ENCODE measurements at regions not wholly inside any gene's neighbourhood (a gene's known extent, or its start where the extent isn't known, plus 50 kb on each side); places are given as distances from the start of the nearest gene placed in this dataset.

- TF ChIP-seq, protein P1, sequence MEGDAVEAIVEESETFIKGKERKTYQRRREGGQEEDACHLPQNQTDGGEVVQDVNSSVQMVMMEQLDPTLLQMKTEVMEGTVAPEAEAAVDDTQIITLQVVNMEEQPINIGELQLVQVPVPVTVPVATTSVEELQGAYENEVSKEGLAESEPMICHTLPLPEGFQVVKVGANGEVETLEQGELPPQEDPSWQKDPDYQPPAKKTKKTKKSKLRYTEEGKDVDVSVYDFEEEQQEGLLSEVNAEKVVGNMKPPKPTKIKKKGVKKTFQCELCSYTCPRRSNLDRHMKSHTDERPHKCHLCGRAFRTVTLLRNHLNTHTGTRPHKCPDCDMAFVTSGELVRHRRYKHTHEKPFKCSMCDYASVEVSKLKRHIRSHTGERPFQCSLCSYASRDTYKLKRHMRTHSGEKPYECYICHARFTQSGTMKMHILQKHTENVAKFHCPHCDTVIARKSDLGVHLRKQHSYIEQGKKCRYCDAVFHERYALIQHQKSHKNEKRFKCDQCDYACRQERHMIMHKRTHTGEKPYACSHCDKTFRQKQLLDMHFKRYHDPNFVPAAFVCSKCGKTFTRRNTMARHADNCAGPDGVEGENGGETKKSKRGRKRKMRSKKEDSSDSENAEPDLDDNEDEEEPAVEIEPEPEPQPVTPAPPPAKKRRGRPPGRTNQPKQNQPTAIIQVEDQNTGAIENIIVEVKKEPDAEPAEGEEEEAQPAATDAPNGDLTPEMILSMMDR (IDR thresholded peaks at IDR 0.05) = no peak
- TF ChIP-seq POLR2A (IDR thresholded peaks at IDR 0.05; ENCODE audit: low read depth) (no peak), EP300 (IDR thresholded peaks at IDR 0.05) (no peak), POLR2AphosphoS5 (IDR thresholded peaks at IDR 0.05) (no peak)
These were observed 1640.7 kb downstream of the C4orf33 start for GRCh38 chr4:130736436-130737185.
